22Rv1 (cell line): ENCODE measurements at regions not wholly inside any gene's neighbourhood (a gene's known extent, or its start where the extent isn't known, plus 50 kb on each side); places are given as distances from the start of the nearest gene placed in this dataset.

Experiments
- H3K27ac ChIP-seq: fragments of 450-650 bp; 2 replicates; pipeline ENCODE4 v1.5.1; 2017
- ZFX ChIP-seq: fragments of 450-650 bp; IDR thresholded peaks from 2 replicates; pipeline ENCODE4 v1.6.1; 2017; ENCODE audit warnings: antibody characterized with exemption, borderline replicate concordance
- TF ChIP-seq, protein P1 (sequence below): fragments of 450-650 bp; IDR thresholded peaks from 2 replicates; pipeline ENCODE4 v1.5.1; 2017; ENCODE audit warnings: mild to moderate bottlenecking

DNA sequence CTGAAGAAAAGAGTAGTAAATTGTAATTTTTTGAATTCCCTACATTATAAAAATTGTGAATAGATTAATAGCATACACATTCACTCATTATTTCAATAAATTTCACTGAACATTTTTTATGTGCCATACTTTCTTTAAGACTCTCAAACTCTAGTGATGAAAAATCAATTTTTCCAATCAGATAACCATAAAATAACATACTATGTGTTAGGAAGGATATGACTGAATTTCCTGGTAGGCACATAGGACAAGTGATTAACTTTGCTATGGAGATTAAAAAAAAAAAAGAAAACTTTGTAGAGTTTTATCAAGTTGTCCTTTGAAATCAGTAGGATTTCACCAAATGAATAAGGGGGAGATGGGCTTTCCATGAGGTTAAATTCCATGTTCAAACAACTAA, 1597.3 kb upstream of the LRRTM3 start:
- TF ChIP-seq, protein P1, sequence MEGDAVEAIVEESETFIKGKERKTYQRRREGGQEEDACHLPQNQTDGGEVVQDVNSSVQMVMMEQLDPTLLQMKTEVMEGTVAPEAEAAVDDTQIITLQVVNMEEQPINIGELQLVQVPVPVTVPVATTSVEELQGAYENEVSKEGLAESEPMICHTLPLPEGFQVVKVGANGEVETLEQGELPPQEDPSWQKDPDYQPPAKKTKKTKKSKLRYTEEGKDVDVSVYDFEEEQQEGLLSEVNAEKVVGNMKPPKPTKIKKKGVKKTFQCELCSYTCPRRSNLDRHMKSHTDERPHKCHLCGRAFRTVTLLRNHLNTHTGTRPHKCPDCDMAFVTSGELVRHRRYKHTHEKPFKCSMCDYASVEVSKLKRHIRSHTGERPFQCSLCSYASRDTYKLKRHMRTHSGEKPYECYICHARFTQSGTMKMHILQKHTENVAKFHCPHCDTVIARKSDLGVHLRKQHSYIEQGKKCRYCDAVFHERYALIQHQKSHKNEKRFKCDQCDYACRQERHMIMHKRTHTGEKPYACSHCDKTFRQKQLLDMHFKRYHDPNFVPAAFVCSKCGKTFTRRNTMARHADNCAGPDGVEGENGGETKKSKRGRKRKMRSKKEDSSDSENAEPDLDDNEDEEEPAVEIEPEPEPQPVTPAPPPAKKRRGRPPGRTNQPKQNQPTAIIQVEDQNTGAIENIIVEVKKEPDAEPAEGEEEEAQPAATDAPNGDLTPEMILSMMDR = no peak
- TF ChIP-seq ZFX = no peak
- H3K27ac ChIP-seq = no peak overlapping the region

DNA sequence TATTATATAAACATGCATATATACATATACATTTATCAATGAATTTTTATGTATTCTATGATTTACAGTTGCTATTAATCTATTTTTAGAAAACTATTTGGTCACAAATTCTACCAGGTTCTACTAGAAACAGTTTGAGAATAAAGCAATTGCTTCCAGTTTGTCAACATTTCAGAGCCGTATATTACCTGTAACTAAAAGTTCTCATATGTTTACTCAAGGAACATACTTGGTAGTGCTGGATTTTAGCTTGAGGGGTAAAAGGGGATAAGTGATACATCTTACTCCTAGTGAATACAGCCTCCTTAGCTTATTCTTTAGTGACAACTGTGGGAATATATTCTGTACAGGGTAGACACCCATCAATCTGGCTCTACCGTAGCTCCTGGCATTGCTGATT, 1590.5 kb upstream of the LRRTM3 start:
- TF ChIP-seq, protein P1 = no peak
- TF ChIP-seq ZFX = no peak
- H3K27ac ChIP-seq = peak overlapping the region; percentile 14; the same call in 1 of the 2 replicates

DNA sequence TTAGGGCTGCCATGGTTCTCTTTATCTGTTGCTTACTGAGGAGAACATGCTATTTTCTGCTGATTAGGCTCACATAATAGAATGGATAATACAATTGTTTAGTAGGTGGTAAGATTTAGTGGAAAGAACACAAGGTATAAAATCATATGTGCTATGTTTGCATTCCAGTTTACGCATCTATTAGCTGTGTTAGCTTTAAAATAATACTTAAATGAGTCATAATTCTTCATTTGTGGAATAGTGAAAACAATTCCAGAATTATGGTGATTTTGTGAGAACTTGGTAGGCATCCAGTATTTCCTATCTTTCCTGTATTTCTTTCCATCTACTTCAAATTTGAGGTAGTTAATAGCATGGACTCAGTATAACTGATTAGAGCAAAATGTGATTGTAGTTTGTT, 1585.5 kb upstream of the LRRTM3 start:
- no peak overlapping the region for H3K27ac ChIP-seq
- TF ChIP-seq, protein P1 = no peak
- no peak for TF ChIP-seq ZFX

DNA sequence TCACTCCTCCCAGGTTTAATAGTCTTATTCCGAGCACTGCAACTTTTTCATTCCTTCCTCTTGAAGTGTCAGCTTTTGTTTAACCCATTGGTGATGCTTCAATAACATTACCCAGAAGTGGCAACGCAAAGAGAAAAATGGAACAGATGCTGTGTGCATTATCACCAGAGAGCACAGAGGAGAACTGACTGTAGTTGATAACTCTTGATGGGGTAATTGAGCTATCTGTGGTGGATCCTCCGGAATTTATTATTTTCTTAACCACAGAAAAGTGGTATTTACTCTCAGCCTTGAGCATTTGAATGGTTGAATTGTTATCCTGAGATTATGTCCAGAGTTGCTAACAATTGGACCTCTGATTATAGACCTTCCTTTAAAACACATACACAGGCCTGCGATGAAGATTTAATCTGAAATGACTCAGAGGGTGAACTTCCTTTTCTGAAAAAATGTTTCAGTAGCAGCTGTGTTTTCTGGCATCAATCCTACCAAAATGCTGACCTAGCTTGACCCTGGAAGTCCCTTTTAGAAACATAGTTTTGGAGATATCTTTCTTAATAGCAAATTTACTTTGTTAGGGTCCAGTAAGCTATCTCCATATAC, 1584.4 kb upstream of the LRRTM3 start:
- no peak for TF ChIP-seq ZFX
- TF ChIP-seq, protein P1 = no peak
- H3K27ac ChIP-seq = no peak overlapping the region

DNA sequence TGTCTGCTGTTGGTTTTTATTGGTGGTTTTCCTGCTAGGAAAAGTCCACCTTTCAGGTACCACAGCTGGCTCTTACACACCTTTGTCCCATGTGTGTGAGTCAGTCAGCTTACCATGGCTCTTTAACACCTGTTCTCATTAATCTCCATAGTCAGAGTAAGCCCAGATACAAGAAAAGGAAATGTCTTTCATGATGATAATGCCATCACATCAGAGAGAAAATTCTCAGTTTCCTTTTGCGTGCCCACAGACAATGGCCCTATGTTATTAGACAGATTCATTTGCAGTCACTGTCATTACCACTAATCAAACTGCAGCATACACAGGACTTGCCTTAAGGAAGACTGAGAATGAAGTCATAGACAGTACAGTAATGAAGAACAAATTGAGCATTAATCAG, 1583.6 kb upstream of the LRRTM3 start:
- H3K27ac ChIP-seq = no peak overlapping the region
- TF ChIP-seq ZFX = no peak
- TF ChIP-seq, protein P1 = no peak

DNA sequence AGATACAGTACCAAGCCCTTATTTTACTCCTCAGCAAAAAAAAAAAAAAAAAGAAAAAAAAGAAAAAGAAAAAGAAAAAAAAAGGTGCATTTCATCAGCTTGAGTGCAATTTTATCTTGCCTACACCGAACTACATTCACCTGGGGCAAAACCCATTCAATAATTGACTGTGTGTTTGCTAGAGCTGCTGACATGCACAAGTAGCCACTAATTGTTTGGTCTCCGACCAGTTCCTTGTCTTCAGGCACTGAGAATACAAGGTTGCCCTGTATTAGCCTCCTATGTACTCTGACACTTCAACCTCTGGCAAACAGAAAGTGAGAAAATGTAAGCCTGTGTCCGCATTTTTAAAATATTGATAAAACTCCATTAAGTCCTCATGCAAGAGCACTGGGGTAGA, 1579.4 kb upstream of the LRRTM3 start:
- H3K27ac ChIP-seq = no peak overlapping the region
- TF ChIP-seq ZFX = no peak
- TF ChIP-seq, protein P1 = no peak

DNA sequence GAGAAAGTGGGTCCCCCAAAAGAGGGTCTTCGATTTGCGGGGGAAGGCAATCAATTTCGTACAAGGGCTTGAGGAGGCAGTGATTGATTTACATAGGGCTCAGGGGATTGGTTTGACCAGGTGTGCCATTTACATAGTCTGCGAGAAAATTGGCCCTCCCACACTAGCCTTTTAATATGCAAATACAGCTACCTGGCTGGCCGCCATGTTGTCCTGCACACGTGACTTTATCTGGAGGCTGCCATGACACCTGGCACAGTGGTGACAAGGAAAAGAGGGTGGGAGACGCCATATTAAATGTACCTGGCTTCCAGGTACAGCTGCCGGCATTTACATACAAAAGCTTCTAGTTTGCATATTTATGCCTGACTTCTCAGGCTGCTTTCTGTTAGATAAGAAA, 1577.2 kb upstream of the LRRTM3 start:
- TF ChIP-seq ZFX = no peak
- TF ChIP-seq, protein P1 = no peak
- no peak overlapping the region for H3K27ac ChIP-seq
